OCI-LY3 (cell line): ENCODE measurements at regions not wholly inside any gene's neighbourhood (a gene's known extent, or its start where the extent isn't known, plus 50 kb on each side); places are given as distances from the start of the nearest gene placed in this dataset.

Experiments used
- H2AFZ ChIP-seq: fragments of 200-600, 300-600 bp; shearing (Covaris generic); 2 replicates; pipeline ENCODE4 v1.6.0; 2014; ENCODE audit warnings: antibody characterized with exemption, low read depth, low read length
- H3K27ac ChIP-seq: fragments of 200-600, 300-600 bp; sonication (generic); 2 replicates; pipeline ENCODE4 v1.5.1; 2014; ENCODE audit warnings: mild to moderate bottlenecking, low read length, moderate library complexity, mixed read lengths
- H3K27me3 ChIP-seq: fragments of 200-600, 300-600 bp; sonication (generic); 2 replicates; pipeline ENCODE4 v1.6.1; 2014; ENCODE audit warnings: low read depth, low read length, mixed read lengths
- H3K36me3 ChIP-seq: fragments of 200-600, 300-600 bp; sonication (generic); replicated peaks from 2 replicates; pipeline ENCODE3; 2014; ENCODE audit warnings: low read depth, low read length, mixed read lengths
- H3K4me1 ChIP-seq: fragments of 300-600, 200-600 bp; sonication (generic); 2 replicates; pipeline ENCODE4 v1.6.1; 2014; ENCODE audit warnings: low read length, mixed read lengths
- H3K4me2 ChIP-seq: fragments of 200-600, 300-600 bp; sonication (generic); 2 replicates; pipeline ENCODE4 v1.6.1; 2014; ENCODE audit warnings: low read length, mixed read lengths
- H3K4me3 ChIP-seq: fragments of 300-600, 200-600 bp; sonication (generic); 2 replicates; pipeline ENCODE4 v1.5.1; 2014; ENCODE audit warnings: antibody characterized with exemption, mild to moderate bottlenecking, low read length, moderate library complexity
- H3K79me2 ChIP-seq: fragments of 300-600, 200-600 bp; shearing (Covaris generic); 2 replicates; pipeline ENCODE4 v1.6.1; 2014; ENCODE audit warnings: mild to moderate bottlenecking, low read length, mixed read lengths
- H3K9ac ChIP-seq: fragments of 300-600, 200-600 bp; shearing (Covaris generic); 2 replicates; pipeline ENCODE4 v1.6.0; 2014; ENCODE audit warnings: mild to moderate bottlenecking, low read length, moderate library complexity
- H3K9me3 ChIP-seq: fragments of 200-600, 300-600 bp; shearing (Covaris generic); 2 replicates; pipeline ENCODE4 v1.6.1; 2014; ENCODE audit warnings: low read length, mixed read lengths; ENCODE audit not compliant: insufficient read depth
- H4K20me1 ChIP-seq: fragments of 200-600, 300-600 bp; sonication (generic); 2 replicates; pipeline ENCODE4 v1.6.1; 2016; ENCODE audit warnings: low read length, mixed read lengths; ENCODE audit not compliant: insufficient read depth
- CTCF ChIP-seq: fragments of 200-600, 300-600 bp; sonication (generic); IDR thresholded peaks from 2 replicates; pipeline ENCODE4 v1.5.1; 2014; ENCODE audit warnings: antibody characterized with exemption, low read length, low read depth
- EZH2phosphoT487 ChIP-seq: fragments of 200-600 bp; shearing (Covaris generic); IDR thresholded peaks from 2 replicates; pipeline ENCODE4 v1.6.1; 2018; ENCODE audit warnings: antibody characterized with exemption, mixed run types, low read depth

- Histone ChIP-seq H3K27ac (no peak overlapping the region), H3K27me3 (no peaks in the 10 kb centered on the region), H3K4me2 (peak overlapping the region; percentile 34; the same call in 1 of the 2 replicates), H3K9ac (no peak overlapping the region), H4K20me1 (no peaks in the 10 kb centered on the region), H3K4me3 (no peak overlapping the region), H3K9me3 (no peaks in the 10 kb centered on the region), H3K36me3 (no peaks in the 10 kb centered on the region), H3K4me1 (peaks cover 10% of the 10 kb centered on the region), H2AFZ (no peak overlapping the region), H3K79me2 (no peaks in the 10 kb centered on the region)
- no peak for TF ChIP-seq CTCF
- no peak for TF ChIP-seq EZH2phosphoT487
Observed at GRCh38 chr5:56501781-56502557, 268.8 kb upstream of the ANKRD55 start.

GRCh38 chr5:56499901-56500300 is 266.8 kb upstream of the ANKRD55 start:
- Histone ChIP-seq H3K27me3 (no peaks in the 10 kb centered on the region), H3K79me2 (no peaks in the 10 kb centered on the region), H3K27ac (no peak overlapping the region), H3K9me3 (no peaks in the 10 kb centered on the region), H4K20me1 (no peaks in the 10 kb centered on the region), H2AFZ (no peak overlapping the region), H3K9ac (no peak overlapping the region), H3K36me3 (no peaks in the 10 kb centered on the region), H3K4me3 (no peak overlapping the region), H3K4me2 (no peak overlapping the region), H3K4me1 (peaks cover 11% of the 10 kb centered on the region)
- TF ChIP-seq CTCF (no peak), EZH2phosphoT487 (no peak)

DNA sequence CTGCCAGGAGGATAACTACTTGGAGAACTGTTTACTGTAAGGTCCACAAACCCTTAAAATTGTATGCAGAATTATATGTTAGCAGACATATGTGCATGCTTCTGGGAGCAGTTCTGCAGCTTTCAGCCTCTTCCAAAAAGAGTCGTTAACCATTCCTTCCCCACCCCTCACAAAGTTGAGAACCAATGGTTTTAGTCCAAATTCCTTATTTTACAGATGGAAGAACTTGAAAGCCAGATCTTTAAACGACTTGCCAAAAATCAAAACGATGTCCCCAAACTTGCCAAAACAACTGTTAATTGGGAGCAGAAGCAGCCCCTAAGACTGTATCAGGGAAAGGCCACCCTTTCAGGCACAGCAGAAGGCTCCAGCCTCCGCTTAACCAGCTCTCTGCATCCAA is 266.4 kb upstream of the ANKRD55 start:
- Histone ChIP-seq H3K9ac (no peak overlapping the region), H3K4me1 (peaks cover 15% of the 10 kb centered on the region), H3K27me3 (no peaks in the 10 kb centered on the region), H2AFZ (no peak overlapping the region), H3K36me3 (no peaks in the 10 kb centered on the region), H3K79me2 (no peaks in the 10 kb centered on the region), H3K4me2 (no peak overlapping the region), H4K20me1 (no peaks in the 10 kb centered on the region), H3K4me3 (no peak overlapping the region), H3K9me3 (no peaks in the 10 kb centered on the region), H3K27ac (no peak overlapping the region)
- TF ChIP-seq EZH2phosphoT487 (no peak), CTCF (no peak)

- Histone ChIP-seq H3K4me1 (peaks cover 20% of the 10 kb centered on the region), H2AFZ (no peak overlapping the region), H3K27me3 (no peaks in the 10 kb centered on the region), H3K9ac (no peak overlapping the region), H3K79me2 (no peaks in the 10 kb centered on the region), H3K9me3 (no peaks in the 10 kb centered on the region), H3K36me3 (no peaks in the 10 kb centered on the region), H3K27ac (no peak overlapping the region), H3K4me2 (no peak overlapping the region), H3K4me3 (no peak overlapping the region), H4K20me1 (no peaks in the 10 kb centered on the region)
- TF ChIP-seq EZH2phosphoT487 (no peak), CTCF (no peak)
Observed at GRCh38 chr5:56498759-56499395, 265.7 kb upstream of the ANKRD55 start.
